GM23338 (cell line): ENCODE measurements at regions not wholly inside any gene's neighbourhood (a gene's known extent, or its start where the extent isn't known, plus 50 kb on each side); places are given as distances from the start of the nearest gene placed in this dataset.

Experiments used
- ATAC-seq: fragments of 200-7000 bp; cut with Tn5 transposase; 3 replicates; pipeline ENCODE4 v1.9.1; 2020
- DNase-seq: peaks from one replicate; pipeline ENCODE4 v3.0.0-alpha.2; 2015; ENCODE audit warnings: low spot score
- H2AFZ ChIP-seq: fragments of 200-600 bp; sonication (generic); 2 replicates; pipeline ENCODE4 v1.8.0; 2016; ENCODE audit warnings: antibody characterized with exemption, mild to moderate bottlenecking, moderate library complexity
- H3F3A ChIP-seq: fragments of 200-600 bp; sonication (generic); replicated peaks from 2 replicates; pipeline ENCODE4 v1.8.0; 2017; ENCODE audit warnings: antibody characterized with exemption, mixed run types, low read depth
- H3K27ac ChIP-seq: fragments of 200-600 bp; sonication (generic); 2 replicates; pipeline ENCODE4 v1.6.1; 2016; ENCODE audit warnings: low read depth
- H3K27me3 ChIP-seq: fragments of 200-600 bp; sonication (generic); 2 replicates; pipeline ENCODE4 v1.8.0; 2016; ENCODE audit warnings: mild to moderate bottlenecking, mixed run types, moderate library complexity; ENCODE audit not compliant: insufficient read depth
- H3K36me3 ChIP-seq: fragments of 200-600 bp; sonication (generic); 2 replicates; pipeline ENCODE4 v1.8.0; 2016; ENCODE audit warnings: mild to moderate bottlenecking; ENCODE audit not compliant: insufficient read depth
- H3K4me1 ChIP-seq: fragments of 200-600 bp; sonication (generic); 2 replicates; pipeline ENCODE4 v1.8.0; 2016; ENCODE audit warnings: mild to moderate bottlenecking, moderate library complexity; ENCODE audit not compliant: insufficient read depth
- H3K4me2 ChIP-seq: fragments of 200-600 bp; sonication (generic); 2 replicates; pipeline ENCODE4 v1.7.1; 2017; ENCODE audit warnings: mixed run types
- H3K4me3 ChIP-seq: fragments of 200-600 bp; sonication (generic); 2 replicates; pipeline ENCODE4 v1.6.1; 2016; ENCODE audit warnings: mixed run types
- H3K79me2 ChIP-seq: fragments of 200-600 bp; sonication (generic); replicated peaks from 2 replicates; pipeline ENCODE4 v1.8.0; 2017; ENCODE audit warnings: mild to moderate bottlenecking; ENCODE audit not compliant: insufficient read depth
- H3K9me2 ChIP-seq: fragments of 200-600 bp; sonication (generic); 2 replicates; pipeline ENCODE4 v1.8.0; 2017; ENCODE audit not compliant: insufficient read depth
- H4K20me1 ChIP-seq: fragments of 200-600 bp; sonication (generic); replicated peaks from 2 replicates; pipeline ENCODE4 v1.8.0; 2017; ENCODE audit warnings: mild to moderate bottlenecking; ENCODE audit not compliant: insufficient read depth
- H3K27ac Mint-ChIP-seq: 2 replicates; pipeline ENCODE4 v1.8.0; 2020; ENCODE audit warnings: inconsistent platforms, mild to moderate bottlenecking, moderate library complexity, mixed read lengths
- H3K27me3 Mint-ChIP-seq: 3 replicates; pipeline ENCODE4 v1.8.0; 2022; ENCODE audit warnings: low read depth, mild to moderate bottlenecking, moderate library complexity, mixed read lengths, inconsistent platforms; ENCODE audit not compliant: insufficient read depth, poor library complexity
- H3K36me3 Mint-ChIP-seq: 3 replicates; pipeline ENCODE4 v1.8.0; 2021; ENCODE audit warnings: low read depth, mild to moderate bottlenecking, inconsistent platforms, moderate library complexity, mixed read lengths
- H3K4me1 Mint-ChIP-seq: 3 replicates; pipeline ENCODE4 v1.8.0; 2020; ENCODE audit warnings: mild to moderate bottlenecking, inconsistent platforms, mixed read lengths
- H3K4me3 Mint-ChIP-seq: 3 replicates; pipeline ENCODE4 v1.8.0; 2021; ENCODE audit warnings: moderate library complexity, mild to moderate bottlenecking, inconsistent platforms, mixed read lengths
- H3K9me3 Mint-ChIP-seq: 3 replicates; pipeline ENCODE4 v1.8.0; 2020; ENCODE audit warnings: moderate library complexity, mild to moderate bottlenecking, inconsistent platforms, mixed read lengths
- CREB1 ChIP-seq: fragments of 250-450 bp; sonication (Bioruptor Pico); IDR thresholded peaks from 2 replicates; pipeline ENCODE4 v1.5.0; 2020; ENCODE audit warnings: low read depth, mild to moderate bottlenecking, moderate library complexity
- CTCF ChIP-seq, 2 experiments: fragments of 200-600 bp in 1 of 2; sonication (generic) in 1 of 2; conservative IDR thresholded peaks; 2 replicates each; pipeline versions ENCODE4 v1.5.1 to v1.6.1; 2016 to 2017; ENCODE audit warnings: antibody characterized with exemption in 2 of 2, low read depth in 2 of 2, mild to moderate bottlenecking in 2 of 2, moderate library complexity in 1 of 2
- ETS1 ChIP-seq: IDR thresholded peaks from 2 replicates; pipeline ENCODE4 v1.6.1; 2016; ENCODE audit warnings: antibody characterized with exemption
- EZH2 ChIP-seq: fragments of 200-600 bp; sonication (generic); IDR thresholded peaks from one replicate; pipeline ENCODE4 v1.8.0; 2017; ENCODE audit warnings: antibody characterized with exemption, mild to moderate bottlenecking, low read depth; ENCODE audit not compliant: unreplicated experiment
- EZH2phosphoT487 ChIP-seq: fragments of 200-600 bp; sonication (generic); IDR thresholded peaks from one replicate; pipeline ENCODE4 v1.8.1; 2018; ENCODE audit warnings: antibody characterized with exemption; ENCODE audit not compliant: unreplicated experiment
- JUNB ChIP-seq: IDR thresholded peaks from one replicate; pipeline ENCODE4 v1.6.1; 2016; ENCODE audit warnings: antibody characterized with exemption; ENCODE audit not compliant: unreplicated experiment
- NANOG ChIP-seq: IDR thresholded peaks from 2 replicates; pipeline ENCODE4 v1.6.1; 2016; ENCODE audit warnings: antibody characterized with exemption, borderline replicate concordance
- POLR2AphosphoS5 ChIP-seq: IDR thresholded peaks from 2 replicates; pipeline ENCODE4 v1.6.1; 2016; ENCODE audit warnings: antibody characterized with exemption, low read depth
- REST ChIP-seq: IDR thresholded peaks from one replicate; pipeline ENCODE4 v1.6.1; 2018; ENCODE audit warnings: antibody characterized with exemption; ENCODE audit not compliant: unreplicated experiment
- STAT1 ChIP-seq: IDR thresholded peaks from one replicate; pipeline ENCODE4 v1.6.1; 2016; ENCODE audit warnings: antibody characterized with exemption; ENCODE audit not compliant: unreplicated experiment
- ZNF114 ChIP-seq: fragments of 250-450 bp; sonication (Bioruptor Pico); IDR thresholded peaks from 2 replicates; pipeline ENCODE4 v1.5.0; 2020; ENCODE audit warnings: mild to moderate bottlenecking, moderate library complexity
- ZNF331 ChIP-seq: fragments of 250-450 bp; sonication (Bioruptor Pico); IDR thresholded peaks from 2 replicates; pipeline ENCODE4 v1.5.0; 2020; ENCODE audit warnings: low read depth, mild to moderate bottlenecking, moderate library complexity
- ZNF462 ChIP-seq: fragments of 250-450 bp; sonication (Bioruptor Pico); IDR thresholded peaks from 2 replicates; pipeline ENCODE4 v1.5.0; 2020; ENCODE audit warnings: mild to moderate bottlenecking, moderate library complexity

- no peak overlapping the region for H3K27ac Mint-ChIP-seq
- no peaks in the 10 kb centered on the region for H3K27me3 Mint-ChIP-seq
- peaks cover 2% of the 10 kb centered on the region; the same call in 1 of the 3 replicates for H3K36me3 Mint-ChIP-seq
- peaks cover 3% of the 10 kb centered on the region; the same call in 1 of the 3 replicates for H3K9me3 Mint-ChIP-seq
- DNase-seq (no peak), ATAC-seq (no peak)
- Histone ChIP-seq H3K79me2 (no peaks in the 10 kb centered on the region), H3K4me1 (no peaks in the 10 kb centered on the region), H3F3A (no peaks in the 10 kb centered on the region), H3K27ac (no peak overlapping the region), H3K4me3 (no peak overlapping the region), H3K27me3 (no peaks in the 10 kb centered on the region), H4K20me1 (no peaks in the 10 kb centered on the region), H2AFZ (no peak overlapping the region), H3K9me2 (no peaks in the 10 kb centered on the region; the same call in 1 of the 2 replicates), H3K4me2 (no peak overlapping the region), H3K36me3 (no peaks in the 10 kb centered on the region)
- peaks cover 5% of the 10 kb centered on the region; the same call in 1 of the 3 replicates for H3K4me1 Mint-ChIP-seq
- no peak overlapping the region for H3K4me3 Mint-ChIP-seq
- TF ChIP-seq ZNF462 (CRISPR knock-in tag): no peak
- no peak for TF ChIP-seq STAT1
- no peak for TF ChIP-seq REST
- no peak for TF ChIP-seq ETS1
- no peak for TF ChIP-seq ZNF114 (CRISPR knock-in tag)
- no peak for TF ChIP-seq EZH2phosphoT487
- TF ChIP-seq ZNF331 (CRISPR knock-in tag): no peak
- no peak for TF ChIP-seq JUNB
- TF ChIP-seq POLR2AphosphoS5: no peak
- no peak for TF ChIP-seq CREB1 (CRISPR knock-in tag)
- TF ChIP-seq CTCF (conservative IDR thresholded peaks at IDR 0.05; ENCODE audit: low read depth in 2 of 2): no peak
- TF ChIP-seq EZH2: no peak
- TF ChIP-seq NANOG: no peak
These were observed 71.6 kb downstream of the ASCL1 start for GRCh38 chr12:103028881-103029639.
